ENCODE measurements at regions not wholly inside any gene's neighbourhood (a gene's known extent, or its start where the extent isn't known, plus 50 kb on each side); places are given as distances from the start of the nearest gene placed in this dataset.

- H3K79me2 ChIP-seq (ENCODE audit: insufficient read depth) = no peaks in the 10 kb centered on the region
- H3K4me3 ChIP-seq = no peak overlapping the region
- no peak overlapping the region for H3K4me2 ChIP-seq (ENCODE audit: unreplicated experiment)
- H3K36me3 ChIP-seq (ENCODE audit: low read depth) = no peaks in the 10 kb centered on the region
- DNase-seq = no peak
- peaks cover 1% of the 10 kb centered on the region for H3K27me3 ChIP-seq (replicated peaks; ENCODE audit: insufficient read depth)
- no peak overlapping the region for H3K9ac ChIP-seq
- H3K4me1 ChIP-seq (ENCODE audit: insufficient read depth) = no peaks in the 10 kb centered on the region
- H3K9me3 ChIP-seq (ENCODE audit: low read depth) = peaks cover 4% of the 10 kb centered on the region
- no peak overlapping the region for H2AFZ ChIP-seq
- in situ Hi-C loops (cut with MboI) = no loop called here
- 54 to 55% methylated on average over 9 of the region's 9 CpGs for WGBS, 2 experiments (ENCODE audit: low coverage in 1 of 2, low lambda C conversion rate in 2 of 2, missing lambda C conversion rate in 2 of 2)
- H3K27ac ChIP-seq = no peak overlapping the region
- H3K9me2 ChIP-seq (ENCODE audit: insufficient read depth) = no peaks in the 10 kb centered on the region
- TF ChIP-seq EZH2 (IDR thresholded peaks at IDR 0.05; ENCODE audit: insufficient read depth, poor library complexity, severe bottlenecking) = no peak
- no peak for TF ChIP-seq EZH2phosphoT487 (IDR thresholded peaks at IDR 0.05; ENCODE audit: insufficient read depth, low read depth)
- H3F3A ChIP-seq (ENCODE audit: insufficient read depth) = no peaks in the 10 kb centered on the region
- no peaks in the 10 kb centered on the region for H4K20me1 ChIP-seq (ENCODE audit: insufficient read depth)
Observed at GRCh38 chr22:47318041-47318737, 555.7 kb downstream of the TBC1D22A start.

GRCh38 chr22:47315862-47316419, 553.5 kb downstream of the TBC1D22A start:
- no peak overlapping the region for H3K9ac ChIP-seq
- TF ChIP-seq EZH2 (IDR thresholded peaks at IDR 0.05; ENCODE audit: insufficient read depth, poor library complexity, severe bottlenecking) = no peak
- TF ChIP-seq EZH2phosphoT487 (IDR thresholded peaks at IDR 0.05; ENCODE audit: insufficient read depth, low read depth) = no peak
- no peaks in the 10 kb centered on the region; the same call in 1 of the 2 replicates for H3K27me3 ChIP-seq (replicated peaks; ENCODE audit: insufficient read depth)
- no peaks in the 10 kb centered on the region for H3K36me3 ChIP-seq (ENCODE audit: low read depth)
- no peaks in the 10 kb centered on the region for H3K4me1 ChIP-seq (ENCODE audit: insufficient read depth)
- H3K9me3 ChIP-seq (ENCODE audit: low read depth) = no peaks in the 10 kb centered on the region
- DNase-seq = no peak
- no peaks in the 10 kb centered on the region for H4K20me1 ChIP-seq (ENCODE audit: insufficient read depth)
- no peaks in the 10 kb centered on the region for H3F3A ChIP-seq (ENCODE audit: insufficient read depth)
- no peak overlapping the region for H2AFZ ChIP-seq
- no peak overlapping the region for H3K4me3 ChIP-seq
- no peaks in the 10 kb centered on the region for H3K79me2 ChIP-seq (ENCODE audit: insufficient read depth)
- H3K9me2 ChIP-seq (ENCODE audit: insufficient read depth) = no peaks in the 10 kb centered on the region
- 36 to 38% methylated on average over 7 of the region's 7 CpGs for WGBS, 2 experiments (ENCODE audit: low coverage in 1 of 2, low lambda C conversion rate in 2 of 2, missing lambda C conversion rate in 2 of 2)
- in situ Hi-C loops (cut with MboI) = no loop called here
- no peak overlapping the region for H3K27ac ChIP-seq
- no peak overlapping the region for H3K4me2 ChIP-seq (ENCODE audit: unreplicated experiment)

GRCh38 chr22:47310601-47311000, 548.2 kb downstream of the TBC1D22A start:
- in situ Hi-C loops (cut with MboI) = no loop called here
- 46 to 57% methylated on average over 1 of the region's 1 CpG for WGBS, 2 experiments (ENCODE audit: low coverage in 1 of 2, low lambda C conversion rate in 2 of 2, missing lambda C conversion rate in 2 of 2)
- no peaks in the 10 kb centered on the region for H3K9me2 ChIP-seq (ENCODE audit: insufficient read depth)
- no peaks in the 10 kb centered on the region for H4K20me1 ChIP-seq (ENCODE audit: insufficient read depth)
- DNase-seq = peak; percentile 8
- no peak overlapping the region for H3K9ac ChIP-seq
- H3K4me3 ChIP-seq = no peak overlapping the region
- no peak overlapping the region for H2AFZ ChIP-seq
- no peaks in the 10 kb centered on the region for H3K36me3 ChIP-seq (ENCODE audit: low read depth)
- no peak overlapping the region for H3K4me2 ChIP-seq (ENCODE audit: unreplicated experiment)
- H3K27me3 ChIP-seq (replicated peaks; ENCODE audit: insufficient read depth) = peaks cover 3% of the 10 kb centered on the region; the same call in 1 of the 2 replicates
- H3K4me1 ChIP-seq (ENCODE audit: insufficient read depth) = no peaks in the 10 kb centered on the region
- no peak overlapping the region for H3K27ac ChIP-seq
- no peak for TF ChIP-seq EZH2 (IDR thresholded peaks at IDR 0.05; ENCODE audit: insufficient read depth, poor library complexity, severe bottlenecking)
- H3F3A ChIP-seq (ENCODE audit: insufficient read depth) = no peaks in the 10 kb centered on the region
- no peaks in the 10 kb centered on the region for H3K9me3 ChIP-seq (ENCODE audit: low read depth)
- no peaks in the 10 kb centered on the region for H3K79me2 ChIP-seq (ENCODE audit: insufficient read depth)

- no peak overlapping the region for H3K4me2 ChIP-seq (ENCODE audit: unreplicated experiment)
- in situ Hi-C loops (cut with MboI) = no loop called here
Observed at GRCh38 chr22:47309946-47310345, 547.5 kb downstream of the TBC1D22A start.

More at GRCh38 chr22:47309946-47310345, 547.5 kb downstream of the TBC1D22A start:
- no peak overlapping the region for H2AFZ ChIP-seq
- DNase-seq = no peak
- no peak overlapping the region for H3K9ac ChIP-seq
- H3K36me3 ChIP-seq (ENCODE audit: low read depth) = no peaks in the 10 kb centered on the region
- peaks cover 6% of the 10 kb centered on the region; the same call in 1 of the 2 replicates for H3K27me3 ChIP-seq (replicated peaks; ENCODE audit: insufficient read depth)
- no peaks in the 10 kb centered on the region for H3K9me3 ChIP-seq (ENCODE audit: low read depth)
- WGBS, 2 experiments (ENCODE audit: low coverage in 1 of 2, low lambda C conversion rate in 2 of 2, missing lambda C conversion rate in 2 of 2) = 76 to 83% methylated on average over 4 of the region's 4 CpGs
- no peak overlapping the region for H3K27ac ChIP-seq
- TF ChIP-seq EZH2phosphoT487 (IDR thresholded peaks at IDR 0.05; ENCODE audit: insufficient read depth, low read depth) (no peak), EZH2 (IDR thresholded peaks at IDR 0.05; ENCODE audit: insufficient read depth, poor library complexity, severe bottlenecking) (no peak)
- H3K4me1 ChIP-seq (ENCODE audit: insufficient read depth) = no peaks in the 10 kb centered on the region
- no peak overlapping the region for H3K4me3 ChIP-seq
- no peaks in the 10 kb centered on the region for H3F3A ChIP-seq (ENCODE audit: insufficient read depth)
- no peaks in the 10 kb centered on the region for H3K9me2 ChIP-seq (ENCODE audit: insufficient read depth)
- no peaks in the 10 kb centered on the region for H4K20me1 ChIP-seq (ENCODE audit: insufficient read depth)
- no peaks in the 10 kb centered on the region for H3K79me2 ChIP-seq (ENCODE audit: insufficient read depth)
